IMR-90 (cell line): ENCODE measurements at regions not wholly inside any gene's neighbourhood (a gene's known extent, or its start where the extent isn't known, plus 50 kb on each side); places are given as distances from the start of the nearest gene placed in this dataset.
"Not testable (repeated sequence)": the region's sequence is repeated elsewhere in the genome, so short reads cannot be mapped to it uniquely, and the experiment has no call there.

ENCODE experiments used
- ATAC-seq: fragments of 200-7000 bp; cut with Tn5 transposase; 2 replicates; pipeline ENCODE4 v1.9.1; 2020; ENCODE audit warnings: low read depth, mild to moderate bottlenecking, moderate library complexity
- BruUV-seq: library from RNA; stranded (reverse); fragments of 400-500 nt; replicated peaks from 2 replicates; lab custom pipeline; 2021; lab: Mats Ljungman, UMichigan
- CTCF ChIA-PET: fragments of 300-600 bp; formaldehyde crosslinking; extraction: SDS; loops from one replicate; lab custom pipeline; 2021; ENCODE audit warnings: antibody characterized with exemption; lab: Yijun Ruan, JAX
- POLR2A ChIA-PET: fragments of 300-600 bp; sonication (Branson Sonifier 250); formaldehyde crosslinking; loops from one replicate; lab custom pipeline; 2022; ENCODE audit warnings: antibody characterized with exemption; ENCODE audit not compliant: unreplicated experiment; lab: Charles Lee
- DNase-seq: peaks from one replicate; pipeline ENCODE4 v3.0.0; 2013
- H2AFZ ChIP-seq: replicated peaks from 2 replicates; pipeline ENCODE3; 2013; ENCODE audit warnings: low read length, mild to moderate bottlenecking; ENCODE audit not compliant: poor library complexity
- H2AK5ac ChIP-seq: 2 replicates; pipeline ENCODE4 v1.6.1; 2013; ENCODE audit warnings: low read depth, low read length, inconsistent platforms
- H2AK9ac ChIP-seq: replicated peaks from 2 replicates; pipeline ENCODE3; 2013; ENCODE audit warnings: mild to moderate bottlenecking, low read depth, low read length, moderate library complexity; ENCODE audit not compliant: poor library complexity
- H2BK120ac ChIP-seq: 2 replicates; pipeline ENCODE4 v1.6.1; 2013; ENCODE audit warnings: low read depth, low read length, inconsistent platforms
- H2BK15ac ChIP-seq: 3 replicates; pipeline ENCODE4 v1.6.1; 2013; ENCODE audit warnings: low read depth, low read length, inconsistent platforms
- H2BK20ac ChIP-seq: 2 replicates; pipeline ENCODE4 v1.6.1; 2013; ENCODE audit warnings: low read depth, mild to moderate bottlenecking, inconsistent platforms, low read length, moderate library complexity
- H2BK5ac ChIP-seq: 2 replicates; pipeline ENCODE4 v1.6.1; 2013; ENCODE audit warnings: mild to moderate bottlenecking, low read depth, low read length, inconsistent platforms; ENCODE audit not compliant: poor library complexity, severe bottlenecking
- H3K14ac ChIP-seq: replicated peaks from 2 replicates; pipeline ENCODE4 v1.6.1; 2013; ENCODE audit warnings: low read depth, low read length, inconsistent platforms
- H3K18ac ChIP-seq: 2 replicates; pipeline ENCODE4 v1.6.1; 2013; ENCODE audit warnings: low read depth, low read length, control low read depth
- H3K23ac ChIP-seq: 2 replicates; pipeline ENCODE4 v1.6.1; 2013; ENCODE audit warnings: low read depth, low read length, inconsistent platforms
- H3K27ac ChIP-seq: 2 replicates; pipeline ENCODE4 v1.5.1; 2013; ENCODE audit warnings: mild to moderate bottlenecking, control low read depth, low read length; ENCODE audit not compliant: insufficient read depth
- H3K27me3 ChIP-seq: 2 replicates; pipeline ENCODE4 v1.6.1; 2013; ENCODE audit warnings: low read length; ENCODE audit not compliant: control insufficient read depth, insufficient read depth
- H3K36me3 ChIP-seq: 2 replicates; pipeline ENCODE4 v1.6.1; 2013; ENCODE audit warnings: low read length, mixed read lengths; ENCODE audit not compliant: control insufficient read depth, insufficient read depth
- H3K4ac ChIP-seq: 2 replicates; pipeline ENCODE4 v1.6.1; 2013; ENCODE audit warnings: low read depth, low read length, inconsistent platforms
- H3K4me1 ChIP-seq: 2 replicates; pipeline ENCODE4 v1.6.1; 2013; ENCODE audit warnings: low read length, mixed read lengths; ENCODE audit not compliant: control insufficient read depth, insufficient read depth
- H3K4me2 ChIP-seq: 2 replicates; pipeline ENCODE4 v1.6.1; 2013; ENCODE audit warnings: low read depth, mild to moderate bottlenecking, control low read depth, low read length, moderate library complexity
- H3K4me3 ChIP-seq: 2 replicates; pipeline ENCODE4 v1.5.1; 2013; ENCODE audit warnings: low read depth, mild to moderate bottlenecking, control low read depth, low read length, moderate library complexity; ENCODE audit not compliant: insufficient read depth
- H3K56ac ChIP-seq: 2 replicates; pipeline ENCODE4 v1.6.1; 2013; ENCODE audit warnings: low read length, inconsistent platforms; ENCODE audit not compliant: insufficient read depth; ENCODE audit errors: extremely low read depth
- H3K79me1 ChIP-seq, 2 experiments: 2 replicates each; pipeline ENCODE4 v1.6.1; 2013; ENCODE audit warnings: low read length in 2 of 2, inconsistent platforms in 1 of 2, low read depth in 1 of 2
- H3K9ac ChIP-seq: 2 replicates; pipeline ENCODE4 v1.6.1; 2013; ENCODE audit warnings: low read depth, low read length, control low read depth
- H3K9me1 ChIP-seq: 2 replicates; pipeline ENCODE4 v1.6.1; 2013; ENCODE audit warnings: low read length, inconsistent platforms; ENCODE audit not compliant: insufficient read depth
- H3K9me3 ChIP-seq: 2 replicates; pipeline ENCODE4 v1.6.1; 2013; ENCODE audit warnings: low read length; ENCODE audit not compliant: control insufficient read depth, insufficient read depth
- H4K20me1 ChIP-seq: 2 replicates; pipeline ENCODE4 v1.6.1; 2013; ENCODE audit warnings: low read length, inconsistent platforms; ENCODE audit not compliant: insufficient read depth
- H4K5ac ChIP-seq: 2 replicates; pipeline ENCODE4 v1.6.1; 2013; ENCODE audit warnings: mild to moderate bottlenecking, low read depth, low read length, control low read depth
- H4K8ac ChIP-seq, 2 experiments: 2 replicates each; pipeline ENCODE4 v1.6.1; 2013; ENCODE audit warnings: low read depth in 2 of 2, low read length in 2 of 2, control low read depth in 1 of 2, inconsistent platforms in 1 of 2
- H4K91ac ChIP-seq: 2 replicates; pipeline ENCODE4 v1.6.1; 2013; ENCODE audit warnings: low read depth, low read length, inconsistent platforms; ENCODE audit not compliant: insufficient read depth
- CEBPB ChIP-seq: IDR thresholded peaks from 2 replicates; pipeline ENCODE4 v1.6.1; 2012; ENCODE audit warnings: low read depth, low read length, improper control_type of control experiment
- POLR2A ChIP-seq: IDR thresholded peaks from 2 replicates; pipeline ENCODE4 v1.6.1; 2012; ENCODE audit warnings: mild to moderate bottlenecking, low read depth, low read length
- WGBS, 2 experiments: methylation state at CpG; one replicate each; pipeline versions ENCODE4 v1.1.5 to v1.1.7; 2013; ENCODE audit warnings: missing lambda C conversion rate in 2 of 2; ENCODE audit not compliant: insufficient read length in 1 of 2; ENCODE audit errors: extremely low coverage in 2 of 2; 5-methylcytosine and 5-hydroxymethylcytosine counted together
- dilution Hi-C: fragments of 300-500 bp; cut with HindIII; formaldehyde crosslinking; loops from one replicate; pipeline ENCODE4 v1.14.3; 2018; ENCODE audit warnings: low sequenced_read_pairs; ENCODE audit not compliant: unreplicated experiment
- in situ Hi-C: fragments of 300-500 bp; cut with MboI; formaldehyde crosslinking; loops from 3 replicates; pipeline ENCODE4 v1.14.3; 2019; ENCODE audit warnings: low sequenced_read_pairs, inconsistent platforms, mixed read lengths
- intact Hi-C: fragments of 100-400 bp; cut with micrococcal nuclease; formaldehyde crosslinking; loops from 2 replicates; pipeline ENCODE4 v1.10.0; 2022
- TF ChIP-seq, protein P1 (sequence below): fragments of 150-350 bp; IDR thresholded peaks from 2 replicates; pipeline ENCODE4 v1.6.1; 2016; ENCODE audit warnings: low read depth, mild to moderate bottlenecking, low read length, moderate library complexity, borderline replicate concordance

DNA sequence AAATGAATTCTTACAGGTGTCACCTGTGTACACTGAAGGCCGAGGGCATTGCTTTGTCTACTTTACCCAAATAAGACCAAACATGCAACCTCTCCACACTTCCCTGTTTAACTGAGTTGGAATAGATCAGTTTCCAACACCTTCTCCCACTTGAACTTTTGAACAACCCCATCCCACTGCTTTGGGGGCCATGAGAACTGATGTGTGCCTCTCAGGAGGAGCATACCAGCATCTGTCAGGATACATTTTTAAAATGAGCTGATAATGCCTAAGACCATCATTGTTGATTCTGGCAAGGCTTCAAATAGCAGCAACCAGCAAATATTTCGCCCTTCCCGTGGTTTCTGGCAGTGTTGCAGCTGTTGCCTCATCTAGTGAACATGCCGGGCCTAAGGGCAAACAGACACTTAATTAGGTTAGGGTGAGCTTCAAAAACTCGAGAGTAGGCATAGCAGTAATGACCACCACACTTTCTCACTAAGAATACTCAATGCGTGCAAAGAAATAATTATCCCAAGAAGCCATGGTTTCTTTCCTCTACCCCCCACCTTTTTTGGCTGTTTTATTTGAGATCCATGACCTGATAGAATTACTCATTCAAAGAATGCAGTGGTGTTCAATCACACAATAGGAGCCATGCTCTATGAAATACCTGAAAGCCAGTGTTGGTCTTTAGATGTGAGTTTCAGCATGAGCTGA is 63.7 kb downstream of the MAP10 start:
- Histone ChIP-seq H3K9me3 (no peaks in the 10 kb centered on the region), H3K4ac (no peak overlapping the region), H3K36me3 (no peaks in the 10 kb centered on the region), H3K4me1 (peaks cover 2% of the 10 kb centered on the region), H3K23ac (no peak overlapping the region), H3K79me1 (no peaks in the 10 kb centered on the region), H4K8ac (no peak overlapping the region), H3K14ac (no peak overlapping the region), H2BK15ac (peak overlapping the region; percentile 41; the same call in 1 of the 3 replicates), H3K56ac (no peak overlapping the region), H2BK120ac (no peak overlapping the region; the same call in 1 of the 2 replicates), H3K4me3 (no peak overlapping the region), H3K18ac (peak overlapping the region; percentile 39), H3K27me3 (peaks cover 5% of the 10 kb centered on the region; the same call in 1 of the 2 replicates), H2BK5ac (no peak overlapping the region), H4K5ac (no peak overlapping the region), H3K9ac (no peak overlapping the region), H2AK5ac (no peak overlapping the region), H2AFZ (peak overlapping the region; percentile 4), H4K91ac (no peak overlapping the region), H2BK20ac (peak overlapping the region; percentile 67; the same call in 1 of the 2 replicates), H3K4me2 (peak overlapping the region; percentile 12), H3K27ac (peak overlapping the region; percentile 15; the same call in 1 of the 2 replicates), H3K9me1 (no peaks in the 10 kb centered on the region), H4K20me1 (no peaks in the 10 kb centered on the region), H2AK9ac (peak overlapping the region; percentile 17)
- ATAC-seq: peak; percentile 85
- no TSS peak for BruUV-seq
- intact Hi-C loops (no loop called here), dilution Hi-C loops (no loop called here), in situ Hi-C loops (no loop called here)
- TF ChIP-seq POLR2A (peak; percentile 75), CEBPB (peak; percentile 84)
- TF ChIP-seq, protein P1, sequence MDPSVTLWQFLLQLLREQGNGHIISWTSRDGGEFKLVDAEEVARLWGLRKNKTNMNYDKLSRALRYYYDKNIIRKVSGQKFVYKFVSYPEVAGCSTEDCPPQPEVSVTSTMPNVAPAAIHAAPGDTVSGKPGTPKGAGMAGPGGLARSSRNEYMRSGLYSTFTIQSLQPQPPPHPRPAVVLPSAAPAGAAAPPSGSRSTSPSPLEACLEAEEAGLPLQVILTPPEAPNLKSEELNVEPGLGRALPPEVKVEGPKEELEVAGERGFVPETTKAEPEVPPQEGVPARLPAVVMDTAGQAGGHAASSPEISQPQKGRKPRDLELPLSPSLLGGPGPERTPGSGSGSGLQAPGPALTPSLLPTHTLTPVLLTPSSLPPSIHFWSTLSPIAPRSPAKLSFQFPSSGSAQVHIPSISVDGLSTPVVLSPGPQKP: no peak
- no CpG with 5 or more reads among the region's 6 CpGs for WGBS, 2 experiments
- ChIA-PET POLR2A (interaction anchor here (0.5 kb wide), 1 partner anchor 15 kb away, joined by 3 read pairs; no protein-coding TSS in a partner anchor), CTCF (no interaction called here)
- peak; percentile 83 for DNase-seq

DNA sequence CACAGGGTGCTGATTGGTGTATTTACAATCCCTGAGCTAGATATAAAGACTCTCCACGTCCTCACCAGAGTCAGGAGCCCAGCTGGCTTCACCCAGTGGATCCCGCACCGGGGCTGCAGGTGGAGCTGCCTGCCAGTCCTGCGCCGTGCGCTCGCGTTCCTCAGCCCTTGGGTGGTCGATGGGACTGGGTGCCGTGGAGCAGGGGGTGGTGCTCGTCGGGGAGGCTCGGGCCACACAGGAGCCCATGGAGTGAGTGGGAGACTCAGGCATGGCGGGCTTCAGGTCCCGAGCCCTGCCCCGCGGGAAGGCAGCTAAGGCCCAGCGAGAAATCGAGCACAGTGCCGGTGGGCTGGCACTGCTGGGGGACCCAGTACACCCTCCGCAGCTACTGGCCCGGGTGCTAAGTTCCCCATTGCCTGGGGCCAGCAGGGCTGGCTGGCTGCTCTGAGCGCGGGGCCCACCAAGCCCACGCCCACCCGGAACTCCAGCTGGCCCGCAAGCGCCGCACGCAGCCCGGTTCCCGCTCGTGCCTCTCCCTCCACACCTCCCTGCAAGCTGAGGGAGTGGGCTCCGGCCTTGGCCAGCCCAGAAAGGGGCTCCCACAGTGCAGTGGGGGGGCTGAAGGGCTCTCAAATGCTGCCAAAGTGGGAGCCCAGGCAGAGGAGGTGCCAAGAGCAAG is 66.2 kb downstream of the MAP10 start:
- BruUV-seq, H2BK120ac ChIP-seq, intact Hi-C loops, H3K23ac ChIP-seq, H3K4me1 ChIP-seq, H3K4ac ChIP-seq, DNase-seq, H3K27me3 ChIP-seq, H3K9me1 ChIP-seq, H3K18ac ChIP-seq, H2AFZ ChIP-seq, H2AK9ac ChIP-seq, H3K27ac ChIP-seq, POLR2A ChIA-PET, dilution Hi-C loops, H3K56ac ChIP-seq, H3K79me1 ChIP-seq, H4K20me1 ChIP-seq, ATAC-seq, H2AK5ac ChIP-seq, H4K91ac ChIP-seq, H3K9me3 ChIP-seq, H2BK15ac ChIP-seq, H3K9ac ChIP-seq, H2BK20ac ChIP-seq, in situ Hi-C loops, H2BK5ac ChIP-seq, H3K36me3 ChIP-seq, H3K4me3 ChIP-seq, H3K14ac ChIP-seq, H4K5ac ChIP-seq, H4K8ac ChIP-seq, CTCF ChIA-PET, H3K4me2 ChIP-seq: not testable (repeated sequence)
- no CpG with 5 or more reads among the region's 34 CpGs for WGBS, 2 experiments
